K562 (cell line): ENCODE measurements at regions not wholly inside any gene's neighbourhood (a gene's known extent, or its start where the extent isn't known, plus 50 kb on each side); places are given as distances from the start of the nearest gene placed in this dataset.

Experiments used
- BCL6 ChIP-seq: fragments of 250-450 bp; sonication (Bioruptor Pico); IDR thresholded peaks from 2 replicates; pipeline ENCODE4 v1.4.0; 2020
- EWSR1 ChIP-seq: fragments of 450-650 bp; IDR thresholded peaks from 2 replicates; pipeline ENCODE4 v1.6.1; 2018; ENCODE audit warnings: borderline replicate concordance, mild to moderate bottlenecking, low read depth, moderate library complexity; ENCODE audit not compliant: partially characterized antibody
- GTF3C2 ChIP-seq: IDR thresholded peaks from 3 replicates; pipeline ENCODE4 v1.6.1; 2011; ENCODE audit warnings: borderline replicate concordance, mild to moderate bottlenecking, moderate library complexity; ENCODE audit not compliant: insufficient read length; ENCODE audit errors: extremely low read depth
- HMG20A ChIP-seq: fragments of 450-650 bp; formaldehyde crosslinking; conservative IDR thresholded peaks from 2 replicates; pipeline ENCODE4 v1.4.0; 2020; ENCODE audit warnings: mild to moderate bottlenecking, mixed read lengths
- NFE2L1 ChIP-seq: fragments of 450-650 bp; IDR thresholded peaks from 2 replicates; pipeline ENCODE4 v1.6.1; 2016; ENCODE audit warnings: missing genetic modification characterization, low read depth, mild to moderate bottlenecking, missing compliant biosample characterization, moderate library complexity, borderline replicate concordance
- PCBP2 ChIP-seq: fragments of 200-400 bp; formaldehyde crosslinking; IDR thresholded peaks from 2 replicates; pipeline ENCODE4 v1.6.1; 2018; ENCODE audit warnings: low read length, low read depth, mild to moderate bottlenecking, moderate library complexity; ENCODE audit not compliant: poor library complexity, severe bottlenecking
- SAFB2 ChIP-seq: fragments of 200-400 bp; formaldehyde crosslinking; IDR thresholded peaks from 2 replicates; pipeline ENCODE4 v1.6.1; 2018; ENCODE audit warnings: borderline replicate concordance, low read length, low read depth, moderate library complexity; ENCODE audit not compliant: severe bottlenecking
- SAP30 ChIP-seq: fragments of 200-600 bp; sonication (generic); IDR thresholded peaks from 2 replicates; pipeline ENCODE4 v1.6.1; 2012; ENCODE audit warnings: borderline replicate concordance, low read depth, mild to moderate bottlenecking, moderate library complexity, low read length, control low read depth, inconsistent platforms; ENCODE audit not compliant: insufficient read depth, poor library complexity, severe bottlenecking
- SIN3A ChIP-seq, 2 experiments: fragments of 150-350 bp in 1 of 2; IDR thresholded peaks; 2 replicates each; pipeline ENCODE4 v1.6.1; 2011 to 2016; ENCODE audit warnings: borderline replicate concordance in 2 of 2, low read depth in 2 of 2, low read length in 2 of 2, mild to moderate bottlenecking in 2 of 2, moderate library complexity in 2 of 2; ENCODE audit not compliant: control insufficient read depth in 1 of 2
- SRF ChIP-seq, 2 experiments: fragments of 250-450, 450-650 bp in 1 of 2; sonication (Bioruptor Pico) in 1 of 2; sonication (generic) in 1 of 2; formaldehyde crosslinking; IDR thresholded peaks; 2 replicates each; pipeline versions ENCODE4 v1.5.0 to v1.5.1; 2020 to 2022; ENCODE audit warnings: mild to moderate bottlenecking in 1 of 2, missing genetic modification reagents in 1 of 2
- STAT5A ChIP-seq: IDR thresholded peaks from 2 replicates; pipeline ENCODE4 v1.6.1; 2012; ENCODE audit warnings: low read length, inconsistent platforms, borderline replicate concordance
- TSHZ1 ChIP-seq: fragments of 250-450 bp; sonication (Bioruptor Pico); IDR thresholded peaks from 2 replicates; pipeline ENCODE4 v1.4.0; 2020; ENCODE audit warnings: mild to moderate bottlenecking, moderate library complexity
- VEZF1 ChIP-seq: fragments of 200-800 bp; sonication (Bioruptor generic); IDR thresholded peaks from 2 replicates; pipeline ENCODE4 v1.6.1; 2017; ENCODE audit warnings: missing genetic modification characterization, missing compliant biosample characterization
- YY1 ChIP-seq, 3 experiments: IDR thresholded peaks; 2 replicates each; pipeline ENCODE4 v1.6.1; 2011; ENCODE audit warnings: low read length in 2 of 3, mild to moderate bottlenecking in 2 of 3, moderate library complexity in 2 of 3, borderline replicate concordance in 1 of 3, control low read depth in 1 of 3, low read depth in 1 of 3; ENCODE audit not compliant: insufficient read depth in 3 of 3, insufficient replicate concordance in 2 of 3, control insufficient read depth in 1 of 3, insufficient read length in 1 of 3; ENCODE audit errors: extremely low read depth in 1 of 3
- ZNF77 ChIP-seq: fragments of 250-450 bp; sonication (Bioruptor Pico); IDR thresholded peaks from 2 replicates; pipeline ENCODE4 v1.5.0; 2020
- ZNF780A ChIP-seq: fragments of 250-450 bp; sonication (Bioruptor Pico); IDR thresholded peaks from 2 replicates; pipeline ENCODE4 v1.5.0; 2021; ENCODE audit warnings: mild to moderate bottlenecking

- TF ChIP-seq SRF (CRISPR knock-in tag; IDR thresholded peaks at IDR 0.05) = peak; percentile 96 to 99
- peak; percentile 91; the same call in 1 of the 2 replicates for TF ChIP-seq STAT5A
- TF ChIP-seq YY1 (IDR thresholded peaks at IDR 0.05; ENCODE audit: borderline replicate concordance in 1 of 3, control insufficient read depth in 1 of 3, extremely low read depth in 1 of 3, insufficient read depth in 3 of 3, insufficient read length in 1 of 3, insufficient replicate concordance in 2 of 3, low read depth in 1 of 3, low read length in 2 of 3) = no peak
- TF ChIP-seq ZNF77 (CRISPR knock-in tag) = no peak
- 0 out of 2 replicates have a peak, but pooled peaks have one; percentile 15 for TF ChIP-seq BCL6 (CRISPR knock-in tag)
- 0 out of 2 replicates have a peak, but pooled peaks have one; percentile 7 for TF ChIP-seq VEZF1 (CRISPR knock-in tag)
- no peak for TF ChIP-seq ZNF780A
- no peak for TF ChIP-seq PCBP2
- TF ChIP-seq TSHZ1 = peak; percentile 93
- peak; percentile 72 for TF ChIP-seq NFE2L1
- no peak for TF ChIP-seq EWSR1
- no peak for TF ChIP-seq HMG20A (CRISPR knock-in tag)
- no peak for TF ChIP-seq SIN3A (IDR thresholded peaks at IDR 0.05; ENCODE audit: borderline replicate concordance in 2 of 2, control insufficient read depth in 1 of 2, low read depth in 2 of 2, low read length in 2 of 2)
- no peak for TF ChIP-seq SAP30
- no peak for TF ChIP-seq GTF3C2
- TF ChIP-seq SAFB2 = no peak
Observed at GRCh38 chr3:32048487-32049182, 57.8 kb upstream of the GPD1L start (continued).
